CD4-positive, alpha-beta memory T cell (primary cell): ENCODE measurements at regions not wholly inside any gene's neighbourhood (a gene's known extent, or its start where the extent isn't known, plus 50 kb on each side); places are given as distances from the start of the nearest gene placed in this dataset.

Source experiments
- CTCF ChIA-PET: fragments of 350-600 bp; sonication (Branson Sonifier 250); formaldehyde crosslinking; loops from one replicate; lab custom pipeline; 2021; ENCODE audit warnings: inconsistent platforms; ENCODE audit not compliant: partially characterized antibody; lab: Charles Lee
- POLR2A ChIA-PET: fragments of 350-600 bp; sonication (Branson Sonifier 250); formaldehyde crosslinking; loops from one replicate; lab custom pipeline; 2021; ENCODE audit not compliant: partially characterized antibody; lab: Charles Lee
- DNase-seq, 5 donors: peaks; one replicate each; pipeline versions ENCODE4 v3.0.0 to v3.0.0-alpha.2; 2020 to 2022; ENCODE audit warnings: mixed read lengths in 1 of 5
- H3K27ac ChIP-seq: one replicate; pipeline ENCODE4 v1.7.0; 2013; ENCODE audit warnings: low read depth, low read length
- H3K27me3 ChIP-seq: 2 replicates; pipeline ENCODE4 v1.7.0; 2013; ENCODE audit warnings: mild to moderate bottlenecking, low read length, moderate library complexity; ENCODE audit not compliant: insufficient read depth
- H3K36me3 ChIP-seq: 2 replicates; pipeline ENCODE4 v1.7.0; 2013; ENCODE audit warnings: mild to moderate bottlenecking, low read length, moderate library complexity; ENCODE audit not compliant: insufficient read depth
- H3K4me1 ChIP-seq: 2 replicates; pipeline ENCODE4 v1.7.0; 2013; ENCODE audit warnings: mild to moderate bottlenecking, low read length, moderate library complexity; ENCODE audit not compliant: insufficient read depth
- H3K4me3 ChIP-seq, 2 donors: one replicate each; pipeline ENCODE4 v1.7.0; 2013; ENCODE audit warnings: low read length in 2 of 2, mild to moderate bottlenecking in 1 of 2
- H3K9me3 ChIP-seq, 2 donors: one replicate each; pipeline ENCODE4 v1.7.0; 2013; ENCODE audit warnings: low read length in 2 of 2, control low read depth in 1 of 2; ENCODE audit not compliant: control insufficient read depth in 1 of 2
- H3K27ac Mint-ChIP-seq, 7 donors: one replicate each; pipeline ENCODE4 v1.8.0; 2020 to 2021; ENCODE audit warnings: mixed read lengths in 7 of 7, mild to moderate bottlenecking in 6 of 7, inconsistent platforms in 3 of 7, moderate library complexity in 3 of 7
- H3K27me3 Mint-ChIP-seq, 2 donors: one replicate each; pipeline ENCODE4 v1.8.0; 2020 to 2021; ENCODE audit warnings: mixed read lengths in 2 of 2
- H3K36me3 Mint-ChIP-seq, 2 donors: one replicate each; pipeline ENCODE4 v1.8.0; 2020 to 2021; ENCODE audit warnings: mixed read lengths in 2 of 2, inconsistent platforms in 1 of 2, mild to moderate bottlenecking in 1 of 2
- H3K4me1 Mint-ChIP-seq, 4 donors: one replicate each; pipeline ENCODE4 v1.8.0; 2020 to 2021; ENCODE audit warnings: mixed read lengths in 4 of 4, mild to moderate bottlenecking in 1 of 4
- H3K4me3 Mint-ChIP-seq, 8 donors: one replicate each; pipeline ENCODE4 v1.8.0; 2020 to 2021; ENCODE audit warnings: mixed read lengths in 8 of 8, mild to moderate bottlenecking in 7 of 8, moderate library complexity in 6 of 8, inconsistent platforms in 3 of 8
- H3K9me3 Mint-ChIP-seq, 8 donors: one replicate each; pipeline ENCODE4 v1.8.0; 2020 to 2021; ENCODE audit warnings: mixed read lengths in 8 of 8, mild to moderate bottlenecking in 5 of 8, inconsistent platforms in 3 of 8, moderate library complexity in 1 of 8
- intact Hi-C: fragments of 100-400 bp; cut with micrococcal nuclease; formaldehyde crosslinking; loops from one replicate; pipeline ENCODE4 v1.15.1; 2023

DNA sequence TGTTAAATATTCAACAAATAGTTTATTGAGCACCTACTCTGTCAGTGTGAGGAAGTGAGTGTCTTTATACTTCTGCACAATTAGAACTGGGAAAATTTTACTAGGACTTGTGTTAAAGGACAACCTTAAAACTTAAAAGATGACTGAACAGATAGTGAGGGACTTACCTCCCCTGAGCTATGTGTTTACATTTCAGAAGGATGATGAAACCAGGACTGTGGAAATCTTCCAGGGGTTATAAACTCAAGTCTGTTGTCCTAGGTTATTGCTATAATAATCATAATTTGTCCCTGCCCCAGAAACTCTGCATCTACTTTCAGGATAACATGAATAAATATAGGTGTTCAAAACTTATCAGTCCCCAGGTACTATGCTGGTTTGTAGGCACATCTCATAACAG, 261.0 kb upstream of the MKLN1 start:
- H3K27me3 Mint-ChIP-seq: no peaks in the 10 kb centered on the region
- H3K4me3 Mint-ChIP-seq: peak overlapping the region in 4 of 8 donors; percentile 2 to 62 (median 26)
- Histone ChIP-seq H3K4me3 (no peak overlapping the region), H3K36me3 (no peaks in the 10 kb centered on the region), H3K27ac (peak overlapping the region; percentile 0), H3K27me3 (no peaks in the 10 kb centered on the region), H3K4me1 (peaks cover 81% of the 10 kb centered on the region), H3K9me3 (no peaks in the 10 kb centered on the region)
- CTCF ChIA-PET: interaction anchor here (1.0 to 4.2 kb wide), 3 partner anchors 85 to 235 kb away, joined by 3 to 26 read pairs (median 3); no protein-coding TSS in a partner anchor
- H3K4me1 Mint-ChIP-seq: peaks cover 50 to 84% (median 70%) of the 10 kb centered on the region in 4 donors
- peaks cover 10 to 45% of the 10 kb centered on the region in 2 donors for H3K36me3 Mint-ChIP-seq
- POLR2A ChIA-PET: interaction anchor here (1.6 kb wide), 1 partner anchor 9 kb away, joined by 6 read pairs; no protein-coding TSS in a partner anchor
- peaks cover 0 to 3% (median 0%) of the 10 kb centered on the region in 8 donors for H3K9me3 Mint-ChIP-seq
- intact Hi-C loops: no loop called here
- DNase-seq: no peak
- H3K27ac Mint-ChIP-seq: peak overlapping the region in 5 of 7 donors; percentile 20 to 91 (median 47)

DNA sequence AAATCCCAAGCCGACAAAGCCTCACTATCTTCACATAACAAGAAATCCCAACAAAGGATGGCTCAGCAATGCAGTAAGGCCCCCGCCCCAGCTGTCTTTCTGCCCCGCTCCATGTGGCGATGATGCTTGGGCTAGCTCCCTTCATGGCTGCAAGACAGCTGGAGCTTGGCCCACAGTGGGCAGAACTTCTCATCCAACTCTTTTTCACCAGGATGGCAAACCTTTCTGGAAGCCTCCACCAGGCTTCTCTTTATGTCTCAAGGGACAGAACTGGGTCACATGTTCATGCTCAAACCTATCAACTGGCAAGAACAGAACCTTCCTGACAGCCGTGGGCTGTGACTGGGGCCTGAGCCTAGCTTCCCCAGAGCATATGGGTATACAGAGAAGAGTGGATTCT, 260.5 kb upstream of the MKLN1 start:
- Histone ChIP-seq H3K4me3 (no peak overlapping the region), H3K36me3 (no peaks in the 10 kb centered on the region), H3K9me3 (no peaks in the 10 kb centered on the region), H3K27ac (peak overlapping the region; percentile 0), H3K4me1 (peaks cover 81% of the 10 kb centered on the region), H3K27me3 (no peaks in the 10 kb centered on the region)
- Mint-ChIP-seq H3K36me3 (peaks cover 10 to 45% of the 10 kb centered on the region in 2 donors), H3K27me3 (no peaks in the 10 kb centered on the region), H3K4me3 (peak overlapping the region in 6 of 8 donors; percentile 9 to 62 (median 26)), H3K27ac (peak overlapping the region; percentile 27 to 91 (median 71)), H3K4me1 (peaks cover 51 to 88% (median 74%) of the 10 kb centered on the region in 4 donors), H3K9me3 (peaks cover 0 to 3% (median 0%) of the 10 kb centered on the region in 8 donors)
- POLR2A ChIA-PET: interaction anchor here (1.6 kb wide), 1 partner anchor 10 kb away, joined by 6 read pairs; no protein-coding TSS in a partner anchor
- DNase-seq: peak in 1 of 5 donors; percentile 40
- CTCF ChIA-PET: interaction anchor here (0.6 to 4.2 kb wide), 6 partner anchors 10 to 235 kb away, joined by 3 to 26 read pairs (median 4); no protein-coding TSS in a partner anchor
- intact Hi-C loops: no loop called here

DNA sequence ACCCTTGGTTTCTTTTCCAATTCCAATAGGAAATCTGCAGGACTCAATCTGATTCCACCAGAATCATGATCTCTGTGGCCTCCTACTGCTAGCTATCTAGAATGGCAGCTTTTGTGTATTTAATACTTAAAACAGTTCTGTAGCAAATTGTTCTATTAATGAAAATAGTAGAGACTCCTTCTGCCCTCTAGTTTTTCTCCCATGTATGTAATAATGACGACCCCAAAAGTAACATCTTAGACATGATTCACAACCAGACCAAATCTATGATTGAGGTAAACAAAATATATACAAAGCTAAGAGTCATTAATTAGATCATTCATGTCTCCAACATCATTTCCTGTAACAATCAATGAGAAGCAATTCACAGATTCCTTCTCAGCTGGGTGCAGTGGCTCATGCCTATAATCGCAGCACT, 259.1 kb upstream of the MKLN1 start:
- Mint-ChIP-seq H3K4me1 (peaks cover 58 to 93% (median 78%) of the 10 kb centered on the region in 4 donors), H3K36me3 (peaks cover 13 to 51% of the 10 kb centered on the region in 2 donors), H3K9me3 (peaks cover 0 to 5% (median 0%) of the 10 kb centered on the region in 8 donors), H3K27me3 (no peaks in the 10 kb centered on the region), H3K4me3 (peak overlapping the region in 5 of 8 donors; percentile 24 to 62 (median 35)), H3K27ac (peak overlapping the region; percentile 10 to 91 (median 33))
- intact Hi-C loops: loop anchor here (1.0 kb wide), 2 partner anchors 235 to 356 kb away; no protein-coding TSS in a partner anchor
- Histone ChIP-seq H3K27me3 (no peaks in the 10 kb centered on the region), H3K27ac (no peak overlapping the region), H3K4me1 (peaks cover 82% of the 10 kb centered on the region), H3K4me3 (no peak overlapping the region), H3K9me3 (no peaks in the 10 kb centered on the region), H3K36me3 (no peaks in the 10 kb centered on the region)
- DNase-seq: peak in 1 of 5 donors; percentile 39
- ChIA-PET POLR2A (interaction anchor here (0.6 to 1.7 kb wide), 5 partner anchors 37 to 234 kb away, joined by 3 to 9 read pairs (median 4); no protein-coding TSS in a partner anchor), CTCF (interaction anchor here (0.8 to 4.2 kb wide), 15 partner anchors 8 to 355 kb away, joined by 3 to 26 read pairs (median 4); no protein-coding TSS in a partner anchor)

DNA sequence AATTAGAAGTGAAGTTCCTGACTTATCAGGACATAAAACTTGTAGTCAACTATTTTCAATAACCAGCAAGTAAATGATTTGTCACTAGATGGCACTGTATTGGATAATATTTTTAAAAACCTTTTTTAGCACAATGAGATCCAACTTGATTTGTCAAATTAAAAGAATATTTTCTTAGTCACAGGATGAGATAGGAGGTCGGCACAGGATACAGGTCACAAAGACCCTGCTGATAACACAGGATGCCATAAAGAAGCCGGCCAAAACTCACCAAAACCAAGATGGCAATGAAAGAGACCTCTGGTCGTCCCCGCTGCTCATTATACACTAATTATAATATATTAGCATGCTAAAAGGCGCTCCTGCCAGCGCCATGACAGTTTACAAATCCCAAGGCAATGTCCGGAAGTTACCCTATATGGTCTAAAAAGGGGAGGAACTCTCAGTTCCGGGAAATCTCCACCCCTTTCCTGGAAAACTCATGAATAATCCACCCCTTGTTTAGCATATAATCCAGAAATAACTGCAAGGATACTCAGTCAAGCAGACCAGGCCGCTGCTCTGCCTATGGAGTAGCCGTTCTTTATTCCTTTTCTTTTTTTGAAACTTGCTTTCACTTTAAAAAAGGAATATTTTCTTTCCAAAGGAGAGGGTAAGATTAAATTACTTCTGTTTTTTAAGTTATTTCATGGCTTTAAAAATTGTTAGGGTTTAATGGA, 255.7 kb upstream of the MKLN1 start:
- Histone ChIP-seq H3K4me1 (peaks cover 90% of the 10 kb centered on the region), H3K27ac (no peak overlapping the region), H3K4me3 (no peak overlapping the region), H3K27me3 (no peaks in the 10 kb centered on the region), H3K9me3 (no peaks in the 10 kb centered on the region), H3K36me3 (no peaks in the 10 kb centered on the region)
- ChIA-PET CTCF (interaction anchor here (0.8 to 1.5 kb wide), 12 partner anchors 9 to 353 kb away, joined by 3 to 7 read pairs (median 4); no protein-coding TSS in a partner anchor), POLR2A (interaction anchor here (1.1 to 1.7 kb wide), 2 partner anchors 32 to 38 kb away, joined by 4 to 7 read pairs; no protein-coding TSS in a partner anchor)
- Mint-ChIP-seq H3K27me3 (no peaks in the 10 kb centered on the region), H3K4me1 (peaks cover 66 to 95% (median 83%) of the 10 kb centered on the region in 4 donors), H3K36me3 (peaks cover 23 to 60% of the 10 kb centered on the region in 2 donors), H3K27ac (peak overlapping the region in 3 of 7 donors; percentile 44 to 89 (median 49)), H3K9me3 (peaks cover 0 to 15% (median 0%) of the 10 kb centered on the region in 8 donors), H3K4me3 (peak overlapping the region in 6 of 8 donors; percentile 8 to 44 (median 34))
- intact Hi-C loops: loop anchor here (2.0 to 5.0 kb wide), 2 partner anchors 15 to 35 kb away; no protein-coding TSS in a partner anchor
- no peak for DNase-seq

DNA sequence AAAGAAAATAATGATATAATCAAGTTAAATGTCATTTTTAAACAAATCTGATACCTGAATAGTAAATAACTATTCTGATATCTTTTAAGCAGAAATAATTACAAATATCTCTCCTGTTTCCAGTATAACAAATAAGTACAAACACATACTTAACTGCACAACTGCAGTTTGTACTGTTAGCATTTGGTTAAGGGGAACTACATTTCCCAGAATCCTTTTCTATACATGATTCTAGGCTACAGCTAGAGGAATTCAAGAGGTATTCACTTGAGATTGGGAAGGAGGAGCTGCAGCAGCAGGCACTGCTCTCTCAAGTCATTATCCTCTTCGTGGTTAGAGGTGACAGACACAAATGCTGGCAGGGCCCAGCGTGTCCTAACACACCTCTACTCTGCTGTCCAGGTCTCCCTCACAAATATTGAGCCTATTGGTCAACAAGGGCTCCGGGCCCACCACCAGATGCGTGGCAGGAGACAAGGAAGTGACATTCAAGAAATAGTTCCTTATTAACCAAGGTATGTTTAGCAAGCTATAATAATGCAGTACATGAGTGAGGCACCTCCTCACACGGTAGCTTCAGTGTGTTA, 255.1 kb upstream of the MKLN1 start:
- H3K4me1 Mint-ChIP-seq: peaks cover 61 to 90% (median 78%) of the 10 kb centered on the region in 4 donors

DNA sequence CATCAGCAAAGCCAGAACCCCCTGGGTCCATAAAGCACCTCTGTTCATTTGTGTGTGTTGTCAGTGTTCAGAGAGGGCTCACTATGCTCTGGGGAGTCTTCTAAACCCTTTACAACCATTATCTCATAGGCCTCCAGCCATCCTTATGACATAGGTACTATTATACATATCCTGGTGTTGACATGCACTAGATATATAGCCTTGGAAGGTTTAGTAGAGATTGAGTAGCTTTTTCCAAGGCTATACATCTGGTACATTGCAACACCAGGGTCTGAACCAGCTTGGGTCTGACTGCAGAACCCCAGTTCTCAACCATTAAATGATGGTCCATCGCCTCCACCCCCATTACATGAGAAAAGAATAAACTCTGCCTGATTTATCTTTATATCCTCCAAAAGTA, 253.6 kb upstream of the MKLN1 start:
- H3K27ac Mint-ChIP-seq: peak overlapping the region in 5 of 7 donors; percentile 12 to 89 (median 53)
- intact Hi-C loops: loop anchor here (5.0 kb wide), 1 partner anchor 33 kb away; no protein-coding TSS in a partner anchor
- no peak for DNase-seq
- H3K36me3 ChIP-seq: peaks cover 4% of the 10 kb centered on the region
- H3K9me3 Mint-ChIP-seq: peaks cover 0 to 15% (median 0%) of the 10 kb centered on the region in 8 donors
- ChIA-PET CTCF (interaction anchor here (1.4 kb wide), 1 partner anchor 229 kb away, joined by 5 read pairs; no protein-coding TSS in a partner anchor), POLR2A (no interaction called here)
- no peaks in the 10 kb centered on the region for H3K27me3 ChIP-seq
- H3K36me3 Mint-ChIP-seq: peaks cover 20 to 48% of the 10 kb centered on the region in 2 donors
- H3K4me1 ChIP-seq: peaks cover 86% of the 10 kb centered on the region
- no peaks in the 10 kb centered on the region for H3K9me3 ChIP-seq
- H3K4me3 ChIP-seq: no peak overlapping the region
- H3K4me3 Mint-ChIP-seq: peak overlapping the region in 5 of 8 donors; percentile 3 to 55 (median 32)
- H3K4me1 Mint-ChIP-seq: peaks cover 50 to 75% (median 66%) of the 10 kb centered on the region in 4 donors
- no peak overlapping the region for H3K27ac ChIP-seq
- no peaks in the 10 kb centered on the region for H3K27me3 Mint-ChIP-seq

More for the DNA sequence above, 255.1 kb upstream of the MKLN1 start:
- peak overlapping the region in 6 of 8 donors; percentile 2 to 74 (median 46) for H3K4me3 Mint-ChIP-seq
- peaks cover 23 to 58% of the 10 kb centered on the region in 2 donors for H3K36me3 Mint-ChIP-seq
- intact Hi-C loops: loop anchor here (5.0 kb wide), 1 partner anchor 35 kb away; no protein-coding TSS in a partner anchor
- no peaks in the 10 kb centered on the region for H3K27me3 Mint-ChIP-seq
- ChIA-PET POLR2A (interaction anchor here (1.1 to 1.7 kb wide), 2 partner anchors 31 to 37 kb away, joined by 4 to 7 read pairs; no protein-coding TSS in a partner anchor), CTCF (interaction anchor here (1.3 to 1.5 kb wide), 6 partner anchors 10 to 352 kb away, joined by 3 to 7 read pairs (median 4); no protein-coding TSS in a partner anchor)
- no peaks in the 10 kb centered on the region for H3K36me3 ChIP-seq
- DNase-seq: peak in 1 of 5 donors; percentile 60
- no peaks in the 10 kb centered on the region for H3K9me3 ChIP-seq
- H3K4me3 ChIP-seq: no peak overlapping the region
- H3K9me3 Mint-ChIP-seq: peaks cover 0 to 18% (median 0%) of the 10 kb centered on the region in 8 donors
- H3K27me3 ChIP-seq: no peaks in the 10 kb centered on the region
- H3K27ac Mint-ChIP-seq: peak overlapping the region in 5 of 7 donors; percentile 28 to 89 (median 68)
- no peak overlapping the region for H3K27ac ChIP-seq
- peaks cover 90% of the 10 kb centered on the region for H3K4me1 ChIP-seq
